MM.1S (cell line): ENCODE measurements at regions not wholly inside any gene's neighbourhood (a gene's known extent, or its start where the extent isn't known, plus 50 kb on each side); places are given as distances from the start of the nearest gene placed in this dataset.

Experiments used
- DNase-seq: peaks from one replicate; pipeline ENCODE4 v3.0.0-alpha.2; 2015
- H2AFZ ChIP-seq: fragments of 300-600 bp; sonication (generic); 2 replicates; pipeline ENCODE4 v1.6.0; 2016; ENCODE audit warnings: antibody characterized with exemption, low read length
- H3F3A ChIP-seq: fragments of 300-600 bp; sonication (generic); 2 replicates; pipeline ENCODE4 v1.6.1; 2016; ENCODE audit warnings: mild to moderate bottlenecking, antibody characterized with exemption, low read length, moderate library complexity, mixed read lengths; ENCODE audit not compliant: insufficient read depth
- H3K27ac ChIP-seq: fragments of 300-600 bp; sonication (generic); 2 replicates; pipeline ENCODE4 v1.5.1; 2016; ENCODE audit warnings: mild to moderate bottlenecking, low read length
- H3K27me3 ChIP-seq: fragments of 300-600 bp; sonication (generic); replicated peaks from 2 replicates; pipeline ENCODE4 v1.6.0; 2016; ENCODE audit warnings: low read length; ENCODE audit not compliant: insufficient read depth
- H3K36me3 ChIP-seq: fragments of 300-600 bp; sonication (generic); replicated peaks from 2 replicates; pipeline ENCODE4 v1.6.1; 2016; ENCODE audit warnings: mild to moderate bottlenecking, low read length, mixed read lengths; ENCODE audit not compliant: insufficient read depth
- H3K4me1 ChIP-seq: fragments of 300-600 bp; sonication (generic); 2 replicates; pipeline ENCODE4 v1.6.1; 2016; ENCODE audit warnings: low read length, mixed read lengths
- H3K4me2 ChIP-seq: fragments of 300-600 bp; sonication (generic); 2 replicates; pipeline ENCODE4 v1.6.0; 2016; ENCODE audit warnings: low read depth, low read length
- H3K4me3 ChIP-seq: fragments of 300-600 bp; sonication (generic); 2 replicates; pipeline ENCODE4 v1.5.1; 2016; ENCODE audit warnings: low read length, mixed read lengths
- H3K79me2 ChIP-seq: fragments of 300-600 bp; sonication (generic); 2 replicates; pipeline ENCODE4 v1.6.1; 2016; ENCODE audit warnings: mixed run types, low read length, mixed read lengths
- H3K9ac ChIP-seq: fragments of 300-600 bp; sonication (generic); 2 replicates; pipeline ENCODE4 v1.6.1; 2016; ENCODE audit warnings: low read length, mixed read lengths
- H3K9me2 ChIP-seq: fragments of 300-600 bp; sonication (generic); replicated peaks from 2 replicates; pipeline ENCODE4 v1.6.1; 2016; ENCODE audit warnings: mild to moderate bottlenecking, low read length, mixed read lengths; ENCODE audit not compliant: insufficient read depth
- H3K9me3 ChIP-seq: fragments of 300-600 bp; sonication (generic); replicated peaks from 2 replicates; pipeline ENCODE4 v1.6.1; 2016; ENCODE audit warnings: mild to moderate bottlenecking, low read length, mixed read lengths; ENCODE audit not compliant: insufficient read depth
- H4K20me1 ChIP-seq: fragments of 300-600 bp; sonication (generic); 2 replicates; pipeline ENCODE4 v1.6.1; 2016; ENCODE audit warnings: mild to moderate bottlenecking, low read length, moderate library complexity, mixed read lengths; ENCODE audit not compliant: insufficient read depth
- EZH2 ChIP-seq: fragments of 300-600 bp; sonication (generic); optimal IDR thresholded peaks from 2 replicates; pipeline ENCODE3; 2017; ENCODE audit warnings: low read depth, mild to moderate bottlenecking, antibody characterized with exemption, low read length, mixed read lengths
- EZH2phosphoT487 ChIP-seq: fragments of 300-600 bp; sonication (generic); IDR thresholded peaks from 2 replicates; pipeline ENCODE4 v1.6.1; 2018; ENCODE audit warnings: antibody characterized with exemption, low read length
- TF ChIP-seq, protein P1 (sequence below): fragments of 300-600 bp; sonication (generic); IDR thresholded peaks from 2 replicates; pipeline ENCODE4 v1.5.1; 2016; ENCODE audit warnings: antibody characterized with exemption, low read length, mixed read lengths

DNA sequence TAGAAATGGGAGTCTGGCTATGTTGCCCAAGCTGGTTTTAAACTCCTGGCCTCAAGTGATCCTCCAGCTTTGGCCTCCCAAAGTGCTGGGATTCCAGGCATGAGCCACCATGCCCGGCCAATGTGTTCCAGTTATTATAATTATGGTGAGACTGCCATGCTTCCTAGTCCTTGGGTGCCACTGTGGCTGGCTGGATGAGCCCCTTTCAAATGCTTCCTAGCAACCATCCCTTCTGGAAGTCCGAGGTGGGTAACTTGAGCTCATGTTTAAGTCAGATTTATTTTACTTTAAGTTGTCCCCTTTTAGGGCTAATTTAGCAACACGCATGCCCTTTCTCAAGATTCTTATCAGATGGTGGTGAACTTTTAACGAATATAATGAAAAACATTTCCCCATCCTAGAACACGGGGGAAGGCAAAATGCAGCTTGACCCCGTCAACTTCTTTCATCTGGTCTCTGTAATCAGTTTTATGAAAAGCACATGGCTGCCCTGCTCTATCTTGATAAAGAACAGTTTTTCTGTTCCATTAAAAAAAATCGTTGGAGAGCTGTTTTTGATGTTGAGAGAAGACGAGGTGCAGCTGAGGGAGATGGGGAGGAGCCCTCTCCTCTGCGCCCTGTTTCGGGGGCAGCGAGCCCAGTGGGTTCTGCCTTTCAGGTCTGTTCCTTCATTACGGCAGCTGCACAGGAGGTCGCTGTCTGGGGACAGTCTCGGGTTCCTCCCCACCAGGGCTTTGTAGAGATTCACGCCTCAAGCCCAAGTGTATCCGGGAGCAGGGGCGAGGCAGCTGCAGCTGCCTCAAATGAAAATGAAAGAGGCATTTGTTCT lies 61.0 kb upstream of the MKI67 start:
- Histone ChIP-seq H3K4me3 (peak overlapping the region; percentile 28; the same call in 1 of the 2 replicates), H3K27me3 (no peaks in the 10 kb centered on the region), H3K4me1 (no peaks in the 10 kb centered on the region), H3K79me2 (no peaks in the 10 kb centered on the region), H3K9ac (no peak overlapping the region), H3F3A (no peaks in the 10 kb centered on the region), H3K9me3 (no peaks in the 10 kb centered on the region), H3K36me3 (no peaks in the 10 kb centered on the region), H3K4me2 (peak overlapping the region; percentile 33), H4K20me1 (no peaks in the 10 kb centered on the region), H3K27ac (no peak overlapping the region), H2AFZ (peak overlapping the region; percentile 35), H3K9me2 (no peaks in the 10 kb centered on the region)
- TF ChIP-seq, protein P1, sequence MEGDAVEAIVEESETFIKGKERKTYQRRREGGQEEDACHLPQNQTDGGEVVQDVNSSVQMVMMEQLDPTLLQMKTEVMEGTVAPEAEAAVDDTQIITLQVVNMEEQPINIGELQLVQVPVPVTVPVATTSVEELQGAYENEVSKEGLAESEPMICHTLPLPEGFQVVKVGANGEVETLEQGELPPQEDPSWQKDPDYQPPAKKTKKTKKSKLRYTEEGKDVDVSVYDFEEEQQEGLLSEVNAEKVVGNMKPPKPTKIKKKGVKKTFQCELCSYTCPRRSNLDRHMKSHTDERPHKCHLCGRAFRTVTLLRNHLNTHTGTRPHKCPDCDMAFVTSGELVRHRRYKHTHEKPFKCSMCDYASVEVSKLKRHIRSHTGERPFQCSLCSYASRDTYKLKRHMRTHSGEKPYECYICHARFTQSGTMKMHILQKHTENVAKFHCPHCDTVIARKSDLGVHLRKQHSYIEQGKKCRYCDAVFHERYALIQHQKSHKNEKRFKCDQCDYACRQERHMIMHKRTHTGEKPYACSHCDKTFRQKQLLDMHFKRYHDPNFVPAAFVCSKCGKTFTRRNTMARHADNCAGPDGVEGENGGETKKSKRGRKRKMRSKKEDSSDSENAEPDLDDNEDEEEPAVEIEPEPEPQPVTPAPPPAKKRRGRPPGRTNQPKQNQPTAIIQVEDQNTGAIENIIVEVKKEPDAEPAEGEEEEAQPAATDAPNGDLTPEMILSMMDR = no peak
- TF ChIP-seq EZH2phosphoT487 (no peak), EZH2 (no peak)
- DNase-seq = peak; percentile 64

DNA sequence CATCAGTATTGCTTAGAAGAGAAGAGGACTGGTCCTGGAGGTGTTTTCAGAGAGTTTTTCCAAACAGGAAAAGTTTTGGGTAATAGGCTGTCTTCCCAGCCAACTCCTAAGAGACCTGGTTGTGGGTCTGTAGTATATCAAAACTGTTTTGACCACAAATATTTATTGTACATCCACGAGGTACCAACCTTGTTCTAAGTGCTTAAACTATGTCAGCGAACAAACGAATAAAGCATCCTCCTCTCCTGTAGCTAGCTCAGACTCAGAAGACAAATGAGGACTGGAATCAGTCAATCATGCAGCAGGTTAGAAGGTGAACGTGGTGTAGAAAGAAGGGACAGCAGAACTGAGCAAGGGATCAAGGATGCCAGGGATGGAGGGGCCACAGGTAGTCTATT lies 61.6 kb upstream of the MKI67 start:
- Histone ChIP-seq H3K4me1 (no peaks in the 10 kb centered on the region), H3K9me2 (no peaks in the 10 kb centered on the region), H3K9ac (no peak overlapping the region), H3K4me2 (peak overlapping the region; percentile 33; the same call in 1 of the 2 replicates), H3K27me3 (no peaks in the 10 kb centered on the region), H3K79me2 (no peaks in the 10 kb centered on the region), H3F3A (no peaks in the 10 kb centered on the region), H3K27ac (no peak overlapping the region), H3K9me3 (no peaks in the 10 kb centered on the region), H3K36me3 (no peaks in the 10 kb centered on the region), H2AFZ (peak overlapping the region; percentile 35), H3K4me3 (peak overlapping the region; percentile 28; the same call in 1 of the 2 replicates), H4K20me1 (no peaks in the 10 kb centered on the region)
- no peak for DNase-seq
- TF ChIP-seq, protein P1 = no peak
- TF ChIP-seq EZH2phosphoT487 = no peak
- no peak for TF ChIP-seq EZH2

DNA sequence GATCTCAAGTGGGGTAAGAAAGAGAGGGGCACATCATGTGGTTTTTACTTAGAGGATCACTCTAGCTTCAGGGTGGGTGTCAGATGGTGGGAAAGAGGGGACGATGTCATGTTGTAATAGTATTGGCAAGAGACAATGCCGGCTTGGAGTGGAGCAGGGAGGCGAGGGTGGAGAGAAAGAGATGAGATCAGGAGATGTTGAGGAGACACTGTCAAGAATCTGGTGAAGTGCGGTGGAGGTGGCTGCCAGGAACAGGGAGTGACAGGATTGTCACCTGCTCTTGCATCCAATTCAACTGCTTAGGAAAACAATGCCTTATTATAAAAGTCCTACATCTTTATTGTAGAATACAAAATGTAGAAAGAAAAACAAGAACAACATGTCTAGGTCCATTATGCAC lies 63.0 kb upstream of the MKI67 start:
- no peak overlapping the region for H3K4me2 ChIP-seq

More for the DNA sequence above, 63.0 kb upstream of the MKI67 start:
- no peak overlapping the region for H2AFZ ChIP-seq
- TF ChIP-seq, protein P1 = no peak
- TF ChIP-seq EZH2 = no peak
- TF ChIP-seq EZH2phosphoT487 = no peak
- no peak overlapping the region for H3K4me3 ChIP-seq
- no peaks in the 10 kb centered on the region for H3K4me1 ChIP-seq
- H3K79me2 ChIP-seq = no peaks in the 10 kb centered on the region
- H3K36me3 ChIP-seq = no peaks in the 10 kb centered on the region
- no peaks in the 10 kb centered on the region for H3K9me3 ChIP-seq
- DNase-seq = no peak
- no peak overlapping the region for H3K9ac ChIP-seq
- no peaks in the 10 kb centered on the region for H3F3A ChIP-seq
- no peak overlapping the region for H3K27ac ChIP-seq
- H3K9me2 ChIP-seq = no peaks in the 10 kb centered on the region
- H4K20me1 ChIP-seq = no peaks in the 10 kb centered on the region
- no peaks in the 10 kb centered on the region for H3K27me3 ChIP-seq
